WTC11 (cell line): ENCODE measurements at regions not wholly inside any gene's neighbourhood (a gene's known extent, or its start where the extent isn't known, plus 50 kb on each side); places are given as distances from the start of the nearest gene placed in this dataset.
"Not testable (repeated sequence)": the region's sequence is repeated elsewhere in the genome, so short reads cannot be mapped to it uniquely, and the experiment has no call there.

Experiments
- ATAC-seq: fragments of 200-7000 bp; cut with Tn5 transposase; 2 replicates; pipeline ENCODE4 v1.10.0; 2021; ENCODE audit warnings: mild to moderate bottlenecking, moderate library complexity
- CTCF ChIA-PET: fragments of 300-600 bp; sonication (Branson Sonifier 250); formaldehyde crosslinking; loops from one replicate; lab custom pipeline; 2021; ENCODE audit warnings: antibody characterized with exemption; lab: Charles Lee
- POLR2A ChIA-PET: fragments of 350-600 bp; sonication (Branson Sonifier 250); formaldehyde crosslinking; loops from one replicate; lab custom pipeline; 2021; ENCODE audit warnings: antibody characterized with exemption; lab: Charles Lee
- DNase-seq: peaks from one replicate; pipeline ENCODE4 v3.0.0; 2021; ENCODE audit warnings: low spot score
- H3K27ac Mint-ChIP-seq: 2 replicates; pipeline ENCODE4 v1.8.0; 2021; ENCODE audit warnings: mixed read lengths
- H3K27me3 Mint-ChIP-seq: 2 replicates; pipeline ENCODE4 v1.8.0; 2021; ENCODE audit warnings: low read depth, mild to moderate bottlenecking, moderate library complexity, mixed read lengths
- H3K36me3 Mint-ChIP-seq: 2 replicates; pipeline ENCODE4 v1.8.0; 2021; ENCODE audit warnings: mixed read lengths
- H3K4me1 Mint-ChIP-seq: 2 replicates; pipeline ENCODE4 v1.8.0; 2022; ENCODE audit warnings: mixed read lengths
- H3K4me3 Mint-ChIP-seq: 2 replicates; pipeline ENCODE4 v1.8.0; 2021; ENCODE audit warnings: mild to moderate bottlenecking, moderate library complexity, mixed read lengths
- H3K9me3 Mint-ChIP-seq: 2 replicates; pipeline ENCODE4 v1.8.0; 2021; ENCODE audit warnings: mixed read lengths
- AR ChIP-seq: fragments of 250-450 bp; sonication (Bioruptor Pico); IDR thresholded peaks from 2 replicates; pipeline ENCODE4 v1.9.0; 2021; ENCODE audit warnings: mild to moderate bottlenecking
- FOXJ3 ChIP-seq: sonication (generic); formaldehyde crosslinking; IDR thresholded peaks from 2 replicates; pipeline ENCODE4 v1.9.0; 2021; ENCODE audit warnings: missing genetic modification reagents, mild to moderate bottlenecking, borderline replicate concordance
- GABPB1 ChIP-seq: sonication (generic); formaldehyde crosslinking; IDR thresholded peaks from 2 replicates; pipeline ENCODE4 v1.8.1; 2023; ENCODE audit warnings: mild to moderate bottlenecking, missing genetic modification reagents
- GRHL2 ChIP-seq: fragments of 250-450 bp; sonication (Bioruptor Pico); IDR thresholded peaks from 2 replicates; pipeline ENCODE4 v1.8.0; 2022; ENCODE audit warnings: mild to moderate bottlenecking, moderate library complexity; ENCODE audit not compliant: insufficient replicate concordance, severe bottlenecking
- HMGA2 ChIP-seq: fragments of 250-450 bp; sonication (Bioruptor Pico); IDR thresholded peaks from 2 replicates; pipeline ENCODE4 v1.4.0; 2021; ENCODE audit warnings: mild to moderate bottlenecking, moderate library complexity
- IRF2 ChIP-seq: sonication (generic); formaldehyde crosslinking; IDR thresholded peaks from 2 replicates; pipeline ENCODE4 v1.8.0; 2022; ENCODE audit warnings: low read depth, missing genetic modification reagents, borderline replicate concordance
- KAT7 ChIP-seq: sonication (generic); formaldehyde crosslinking; IDR thresholded peaks from 2 replicates; pipeline ENCODE4 v1.8.1; 2023; ENCODE audit warnings: missing genetic modification reagents, mild to moderate bottlenecking, borderline replicate concordance
- NFYB ChIP-seq: sonication (generic); formaldehyde crosslinking; conservative IDR thresholded peaks from 2 replicates; pipeline ENCODE4 v1.8.0; 2022; ENCODE audit warnings: low read depth, missing genetic modification reagents
- NR1H2 ChIP-seq: sonication (generic); formaldehyde crosslinking; IDR thresholded peaks from 2 replicates; pipeline ENCODE4 v1.9.0; 2021; ENCODE audit warnings: mild to moderate bottlenecking, moderate library complexity, missing genetic modification reagents
- NR2C2 ChIP-seq: sonication (generic); formaldehyde crosslinking; IDR thresholded peaks from 2 replicates; pipeline ENCODE4 v1.8.0; 2022; ENCODE audit warnings: mild to moderate bottlenecking, missing genetic modification reagents
- OVOL2 ChIP-seq: fragments of 250-450 bp; sonication (Bioruptor Pico); IDR thresholded peaks from 2 replicates; pipeline ENCODE4 v1.9.0; 2021; ENCODE audit warnings: mild to moderate bottlenecking, borderline replicate concordance
- SP1 ChIP-seq: sonication (generic); formaldehyde crosslinking; conservative IDR thresholded peaks from 2 replicates; pipeline ENCODE4 v1.8.1; 2022; ENCODE audit warnings: missing genetic modification reagents
- ZNF121 ChIP-seq: sonication (generic); formaldehyde crosslinking; IDR thresholded peaks from 2 replicates; pipeline ENCODE4 v1.8.0; 2023; ENCODE audit warnings: missing genetic modification reagents
- ZNF263 ChIP-seq: sonication (generic); formaldehyde crosslinking; IDR thresholded peaks from 2 replicates; pipeline ENCODE4 v1.8.1; 2022; ENCODE audit warnings: low read depth, mild to moderate bottlenecking, moderate library complexity, missing genetic modification reagents
- ZNF512 ChIP-seq: sonication (generic); formaldehyde crosslinking; IDR thresholded peaks from 2 replicates; pipeline ENCODE4 v1.8.1; 2022; ENCODE audit warnings: missing genetic modification reagents, borderline replicate concordance
- TF ChIP-seq, protein P1 (sequence below): sonication (generic); formaldehyde crosslinking; IDR thresholded peaks from 2 replicates; pipeline ENCODE4 v1.8.1; 2022; ENCODE audit warnings: mild to moderate bottlenecking, moderate library complexity, missing genetic modification reagents
- TF ChIP-seq, protein P2 (sequence below): sonication (generic); formaldehyde crosslinking; conservative IDR thresholded peaks from 2 replicates; pipeline ENCODE4 v1.8.1; 2022; ENCODE audit warnings: mild to moderate bottlenecking, missing genetic modification reagents

- H3K4me3 Mint-ChIP-seq: no peak overlapping the region
- H3K27me3 Mint-ChIP-seq: peaks cover 21% of the 10 kb centered on the region
- ATAC-seq (no peak), DNase-seq (no peak)
- ChIA-PET CTCF (no interaction called here), POLR2A (no interaction called here)
- H3K36me3 Mint-ChIP-seq: peaks cover 57% of the 10 kb centered on the region
- H3K27ac Mint-ChIP-seq: no peak overlapping the region
- H3K4me1 Mint-ChIP-seq: peaks cover 14% of the 10 kb centered on the region
- TF ChIP-seq SP1 (CRISPR knock-in tag): no peak
- TF ChIP-seq, protein P1, sequence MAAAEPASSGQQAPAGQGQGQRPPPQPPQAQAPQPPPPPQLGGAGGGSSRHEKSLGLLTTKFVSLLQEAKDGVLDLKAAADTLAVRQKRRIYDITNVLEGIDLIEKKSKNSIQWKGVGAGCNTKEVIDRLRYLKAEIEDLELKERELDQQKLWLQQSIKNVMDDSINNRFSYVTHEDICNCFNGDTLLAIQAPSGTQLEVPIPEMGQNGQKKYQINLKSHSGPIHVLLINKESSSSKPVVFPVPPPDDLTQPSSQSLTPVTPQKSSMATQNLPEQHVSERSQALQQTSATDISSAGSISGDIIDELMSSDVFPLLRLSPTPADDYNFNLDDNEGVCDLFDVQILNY (CRISPR knock-in tag): no peak
- no peak for TF ChIP-seq GABPB1 (CRISPR knock-in tag)
- no peak for TF ChIP-seq HMGA2 (CRISPR knock-in tag)
- TF ChIP-seq NR1H2 (CRISPR knock-in tag): no peak
- no peak for TF ChIP-seq IRF2 (CRISPR knock-in tag)
- TF ChIP-seq, protein P2, sequence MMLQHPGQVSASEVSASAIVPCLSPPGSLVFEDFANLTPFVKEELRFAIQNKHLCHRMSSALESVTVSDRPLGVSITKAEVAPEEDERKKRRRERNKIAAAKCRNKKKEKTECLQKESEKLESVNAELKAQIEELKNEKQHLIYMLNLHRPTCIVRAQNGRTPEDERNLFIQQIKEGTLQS (CRISPR knock-in tag): no peak
- TF ChIP-seq ZNF512 (CRISPR knock-in tag): no peak
- no peak for TF ChIP-seq FOXJ3 (CRISPR knock-in tag)
- H3K9me3 Mint-ChIP-seq: peaks cover 43% of the 10 kb centered on the region
Measured at GRCh38 chr1:223045164-223045957, 97.7 kb downstream of the TLR5 start.

GRCh38 chr1:223046011-223046410, 97.0 kb downstream of the TLR5 start:
- H3K36me3 Mint-ChIP-seq: peaks cover 57% of the 10 kb centered on the region
- no peak for TF ChIP-seq OVOL2
- TF ChIP-seq GRHL2 (CRISPR knock-in tag): no peak
- TF ChIP-seq KAT7 (CRISPR knock-in tag): no peak
- no peak for TF ChIP-seq FOXJ3 (CRISPR knock-in tag)
- no peak for TF ChIP-seq ZNF121 (CRISPR knock-in tag)
- no peak for TF ChIP-seq NR2C2 (CRISPR knock-in tag)
- TF ChIP-seq ZNF263 (CRISPR knock-in tag): no peak
- TF ChIP-seq AR (CRISPR knock-in tag): no peak
- no peak for TF ChIP-seq NFYB
- ATAC-seq (no peak), DNase-seq (no peak)
- ChIA-PET CTCF (no interaction called here), POLR2A (interaction anchor here (0.6 kb wide), 1 partner anchor 108 kb away, joined by 3 read pairs; no protein-coding TSS in a partner anchor)
- H3K4me3 Mint-ChIP-seq: no peak overlapping the region
- peaks cover 43% of the 10 kb centered on the region for H3K9me3 Mint-ChIP-seq
- H3K4me1 Mint-ChIP-seq: peaks cover 10% of the 10 kb centered on the region
- no peak overlapping the region for H3K27ac Mint-ChIP-seq
- H3K27me3 Mint-ChIP-seq: peaks cover 21% of the 10 kb centered on the region

DNA sequence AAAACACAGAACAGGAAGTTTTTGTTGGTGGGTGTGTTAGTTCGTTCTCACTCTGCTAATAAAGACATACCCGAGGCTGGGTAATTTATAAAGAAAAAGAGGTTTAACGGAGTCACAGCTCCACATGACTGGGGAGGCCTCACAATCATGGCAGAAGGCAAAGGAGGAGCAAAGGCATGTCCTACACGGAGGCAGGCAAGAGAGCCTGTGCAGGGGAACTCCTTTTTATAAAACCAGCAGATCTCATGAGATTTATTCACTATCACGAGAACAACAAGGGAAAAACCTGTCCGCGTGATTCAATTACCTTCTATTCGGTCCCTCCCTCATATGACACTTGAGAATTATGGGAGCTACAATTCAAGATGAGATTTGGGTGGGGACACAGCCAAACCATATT, 96.6 kb downstream of the TLR5 start:
- Mint-ChIP-seq H3K36me3 (peaks cover 57% of the 10 kb centered on the region), H3K9me3 (peaks cover 43% of the 10 kb centered on the region), H3K27me3 (peaks cover 21% of the 10 kb centered on the region)
- CTCF ChIA-PET, ATAC-seq, H3K4me1 Mint-ChIP-seq, H3K27ac Mint-ChIP-seq, DNase-seq, H3K4me3 Mint-ChIP-seq: not testable (repeated sequence)
- POLR2A ChIA-PET: interaction anchor here (0.6 kb wide), 1 partner anchor 109 kb away, joined by 3 read pairs; no protein-coding TSS in a partner anchor
